Gastroesophageal sphincter (tissue), 3 donors: ENCODE measurements at regions not wholly inside any gene's neighbourhood (a gene's known extent, or its start where the extent isn't known, plus 50 kb on each side); places are given as distances from the start of the nearest gene placed in this dataset.

Experiments
- CTCF ChIP-seq, 4 experiments: fragments of 200-600 bp in 2 of 4; fragments of 450-650 bp in 2 of 4; sonication (generic) in 1 of 4; IDR thresholded peaks; one replicate each; pipeline ENCODE4 v1.5.1; 2017 to 2019; ENCODE audit warnings: antibody characterized with exemption in 4 of 4, mild to moderate bottlenecking in 2 of 4, moderate library complexity in 2 of 4
- POLR2A ChIP-seq, 2 donors: fragments of 450-650 bp; IDR thresholded peaks; one replicate each; pipeline ENCODE4 v1.6.1; 2017; ENCODE audit warnings: antibody characterized with exemption in 2 of 2, mild to moderate bottlenecking in 2 of 2, moderate library complexity in 1 of 2

- TF ChIP-seq CTCF (IDR thresholded peaks at IDR 0.05) (no peak), POLR2A (IDR thresholded peaks at IDR 0.05) (no peak)
Observed at GRCh38 chr11:26827567-26828081, 105.8 kb upstream of the SLC5A12 start.
